A549 (cell line): ENCODE measurements at regions not wholly inside any gene's neighbourhood (a gene's known extent, or its start where the extent isn't known, plus 50 kb on each side); places are given as distances from the start of the nearest gene placed in this dataset.

Experiments used
- CEBPB ChIP-seq, 2 experiments: fragments of >200 bp in 1 of 2; sonication (Bioruptor Twin) in 1 of 2; formaldehyde crosslinking in 1 of 2; IDR thresholded peaks; 2 replicates each; pipeline ENCODE4 v1.6.1; 2012 to 2016
- CHD4 ChIP-seq: fragments of 200-600 bp; sonication (generic); IDR thresholded peaks from 2 replicates; pipeline ENCODE4 v1.6.1; 2016; ENCODE audit warnings: antibody characterized with exemption, mild to moderate bottlenecking, borderline replicate concordance
- CTCF ChIP-seq: fragments of >200 bp; sonication (Bioruptor Twin); formaldehyde crosslinking; IDR thresholded peaks from 3 replicates; pipeline ENCODE4 v1.5.1; 2016
- EP300 ChIP-seq, 2 experiments: fragments of >200 bp; sonication (Bioruptor Twin); formaldehyde crosslinking; IDR thresholded peaks; 2 replicates in 1 of 2; 3 replicates in 1 of 2; pipeline ENCODE4 v1.6.1; 2016 to 2017
- HDAC2 ChIP-seq: fragments of 200-600 bp; sonication (generic); IDR thresholded peaks from 2 replicates; pipeline ENCODE4 v1.6.1; 2016
- MAX ChIP-seq: IDR thresholded peaks from 2 replicates; pipeline ENCODE4 v1.6.1; 2012
- MAZ ChIP-seq: fragments of 150-350 bp; IDR thresholded peaks from 2 replicates; pipeline ENCODE4 v1.6.1; 2014; ENCODE audit warnings: antibody characterized with exemption, low read depth, low read length, borderline replicate concordance
- MYC ChIP-seq: IDR thresholded peaks from 2 replicates; pipeline ENCODE4 v1.6.1; 2012; ENCODE audit warnings: mild to moderate bottlenecking, inconsistent platforms, low read length, improper control_type of control experiment, borderline replicate concordance
- POLR2A ChIP-seq: IDR thresholded peaks from 2 replicates; pipeline ENCODE4 v1.6.1; 2012; ENCODE audit warnings: mild to moderate bottlenecking, low read length
- RARB ChIP-seq: fragments of 250-450 bp; sonication (Bioruptor Pico); IDR thresholded peaks from 2 replicates; pipeline ENCODE4 v1.8.0; 2021; ENCODE audit warnings: mild to moderate bottlenecking, moderate library complexity
- RFX5 ChIP-seq: fragments of 450-650 bp; IDR thresholded peaks from 2 replicates; pipeline ENCODE4 v1.7.1; 2014; ENCODE audit warnings: antibody characterized with exemption, mild to moderate bottlenecking, moderate library complexity
- TF ChIP-seq, protein P1 (sequence below): fragments of 200-600 bp; sonication (generic); IDR thresholded peaks from 2 replicates; pipeline ENCODE4 v1.6.1; 2016; ENCODE audit warnings: antibody characterized with exemption, mild to moderate bottlenecking, moderate library complexity
- TF ChIP-seq, protein P2 (sequence below): IDR thresholded peaks from 2 replicates; pipeline ENCODE4 v1.6.1; 2012

- TF ChIP-seq, protein P1, sequence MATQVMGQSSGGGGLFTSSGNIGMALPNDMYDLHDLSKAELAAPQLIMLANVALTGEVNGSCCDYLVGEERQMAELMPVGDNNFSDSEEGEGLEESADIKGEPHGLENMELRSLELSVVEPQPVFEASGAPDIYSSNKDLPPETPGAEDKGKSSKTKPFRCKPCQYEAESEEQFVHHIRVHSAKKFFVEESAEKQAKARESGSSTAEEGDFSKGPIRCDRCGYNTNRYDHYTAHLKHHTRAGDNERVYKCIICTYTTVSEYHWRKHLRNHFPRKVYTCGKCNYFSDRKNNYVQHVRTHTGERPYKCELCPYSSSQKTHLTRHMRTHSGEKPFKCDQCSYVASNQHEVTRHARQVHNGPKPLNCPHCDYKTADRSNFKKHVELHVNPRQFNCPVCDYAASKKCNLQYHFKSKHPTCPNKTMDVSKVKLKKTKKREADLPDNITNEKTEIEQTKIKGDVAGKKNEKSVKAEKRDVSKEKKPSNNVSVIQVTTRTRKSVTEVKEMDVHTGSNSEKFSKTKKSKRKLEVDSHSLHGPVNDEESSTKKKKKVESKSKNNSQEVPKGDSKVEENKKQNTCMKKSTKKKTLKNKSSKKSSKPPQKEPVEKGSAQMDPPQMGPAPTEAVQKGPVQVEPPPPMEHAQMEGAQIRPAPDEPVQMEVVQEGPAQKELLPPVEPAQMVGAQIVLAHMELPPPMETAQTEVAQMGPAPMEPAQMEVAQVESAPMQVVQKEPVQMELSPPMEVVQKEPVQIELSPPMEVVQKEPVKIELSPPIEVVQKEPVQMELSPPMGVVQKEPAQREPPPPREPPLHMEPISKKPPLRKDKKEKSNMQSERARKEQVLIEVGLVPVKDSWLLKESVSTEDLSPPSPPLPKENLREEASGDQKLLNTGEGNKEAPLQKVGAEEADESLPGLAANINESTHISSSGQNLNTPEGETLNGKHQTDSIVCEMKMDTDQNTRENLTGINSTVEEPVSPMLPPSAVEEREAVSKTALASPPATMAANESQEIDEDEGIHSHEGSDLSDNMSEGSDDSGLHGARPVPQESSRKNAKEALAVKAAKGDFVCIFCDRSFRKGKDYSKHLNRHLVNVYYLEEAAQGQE = no peak
- TF ChIP-seq CTCF (no peak), MAX (no peak), MAZ (no peak), POLR2A (no peak), HDAC2 (no peak), CEBPB (IDR thresholded peaks at IDR 0.05) (no peak), EP300 (IDR thresholded peaks at IDR 0.05) (no peak), CHD4 (no peak), RFX5 (no peak), MYC (no peak), RARB (CRISPR knock-in tag) (no peak)
- TF ChIP-seq, protein P2, sequence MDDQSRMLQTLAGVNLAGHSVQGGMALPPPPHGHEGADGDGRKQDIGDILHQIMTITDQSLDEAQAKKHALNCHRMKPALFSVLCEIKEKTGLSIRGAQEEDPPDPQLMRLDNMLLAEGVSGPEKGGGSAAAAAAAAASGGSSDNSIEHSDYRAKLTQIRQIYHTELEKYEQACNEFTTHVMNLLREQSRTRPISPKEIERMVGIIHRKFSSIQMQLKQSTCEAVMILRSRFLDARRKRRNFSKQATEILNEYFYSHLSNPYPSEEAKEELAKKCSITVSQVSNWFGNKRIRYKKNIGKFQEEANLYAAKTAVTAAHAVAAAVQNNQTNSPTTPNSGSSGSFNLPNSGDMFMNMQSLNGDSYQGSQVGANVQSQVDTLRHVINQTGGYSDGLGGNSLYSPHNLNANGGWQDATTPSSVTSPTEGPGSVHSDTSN = no peak
These were observed 342.7 kb downstream of the COG6 start for GRCh38 chr13:39998166-39998565.
